HG03175 (cell line): ENCODE measurements at regions not wholly inside any gene's neighbourhood (a gene's known extent, or its start where the extent isn't known, plus 50 kb on each side); places are given as distances from the start of the nearest gene placed in this dataset.
"Not testable (repeated sequence)": the region's sequence is repeated elsewhere in the genome, so short reads cannot be mapped to it uniquely, and the experiment has no call there.

Experiments
- ATAC-seq: cut with Tn5 transposase; IDR thresholded peaks from one replicate; pipeline ENCODE4 v1.9.1; 2021; ENCODE audit warnings: mild to moderate bottlenecking, moderate library complexity; ENCODE audit not compliant: unreplicated experiment

DNA sequence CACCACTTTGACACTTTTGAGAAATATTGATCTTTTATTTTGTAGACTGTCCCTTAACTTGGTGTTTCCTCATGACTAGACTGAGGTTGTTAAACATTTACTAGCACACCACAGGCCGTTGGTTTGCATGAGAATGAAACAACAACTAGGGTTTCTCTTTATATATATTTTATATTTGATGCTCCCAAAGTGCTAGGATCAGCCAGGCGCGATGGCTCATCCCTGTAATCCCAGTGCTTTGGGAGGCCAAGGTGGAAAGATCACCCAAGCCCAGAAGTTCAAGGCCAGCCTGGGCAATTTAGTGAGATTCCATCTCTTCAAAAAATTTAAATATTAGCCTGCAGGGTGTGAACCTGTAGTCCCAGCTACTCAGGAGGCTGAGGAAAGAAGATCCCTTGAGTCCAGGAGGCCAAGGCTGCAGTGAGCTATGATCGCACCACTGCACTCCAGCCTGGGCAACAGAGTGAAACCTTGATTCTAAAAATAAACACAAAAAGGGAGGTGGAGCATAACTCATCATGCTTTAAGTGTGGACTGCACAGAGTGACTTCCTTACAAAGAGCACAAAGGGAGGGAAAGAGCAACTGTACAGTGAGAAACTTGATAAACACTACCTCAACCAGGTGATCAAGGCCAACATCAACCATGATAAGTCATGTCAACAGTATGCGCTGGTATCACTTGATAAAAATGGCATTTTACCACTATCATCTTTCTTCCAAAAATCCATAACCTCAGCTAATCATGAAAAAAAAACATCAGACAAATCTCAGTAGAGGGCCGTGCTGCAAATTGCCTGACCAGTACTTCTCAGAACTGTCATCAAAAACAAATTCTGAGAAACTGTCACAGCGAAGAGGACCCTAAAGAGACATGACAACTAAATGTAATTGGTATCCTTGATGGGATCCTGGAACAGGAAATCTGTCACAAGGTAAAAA, 72.8 kb upstream of the ATF7IP2 start:
- peak; percentile 88 for ATAC-seq

DNA sequence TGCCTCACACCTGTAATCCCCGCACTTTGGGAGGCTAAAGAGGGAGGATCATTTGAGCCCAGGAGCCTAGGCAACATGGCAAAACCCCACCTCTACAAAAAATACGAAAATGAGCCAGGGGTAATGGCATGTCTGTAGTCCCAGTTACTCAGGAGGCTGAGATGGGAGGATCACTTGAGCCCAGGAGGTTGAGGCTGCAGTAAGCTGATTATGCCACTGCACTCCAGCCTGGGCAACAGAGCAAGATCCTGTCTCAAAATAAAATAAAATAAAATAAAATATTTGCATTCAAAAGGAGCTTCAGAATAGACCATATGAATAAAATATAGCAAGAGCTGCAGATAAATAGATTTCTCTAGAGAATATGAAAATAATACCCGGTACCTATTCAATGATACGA, 71.5 kb upstream of the ATF7IP2 start:
- ATAC-seq = no peak

DNA sequence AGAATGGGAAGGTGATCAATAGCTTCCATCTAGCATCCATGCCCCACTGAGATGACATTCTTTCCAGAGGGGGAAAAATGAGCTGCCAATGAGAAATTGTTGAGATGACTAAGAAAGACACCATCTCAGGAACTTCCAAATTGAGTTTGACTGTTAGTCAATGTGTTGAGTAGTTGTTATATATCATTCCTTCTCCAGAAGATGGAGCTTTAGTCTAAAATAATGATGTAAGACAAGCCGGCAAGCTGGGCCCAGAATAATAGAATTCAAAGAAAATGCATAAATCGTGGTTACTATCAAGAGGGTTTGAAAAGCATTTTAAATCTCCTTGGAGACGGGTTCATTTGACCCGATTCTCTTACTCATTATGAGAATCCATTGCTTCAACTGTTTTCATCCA, 71.0 kb upstream of the ATF7IP2 start:
- no peak for ATAC-seq

DNA sequence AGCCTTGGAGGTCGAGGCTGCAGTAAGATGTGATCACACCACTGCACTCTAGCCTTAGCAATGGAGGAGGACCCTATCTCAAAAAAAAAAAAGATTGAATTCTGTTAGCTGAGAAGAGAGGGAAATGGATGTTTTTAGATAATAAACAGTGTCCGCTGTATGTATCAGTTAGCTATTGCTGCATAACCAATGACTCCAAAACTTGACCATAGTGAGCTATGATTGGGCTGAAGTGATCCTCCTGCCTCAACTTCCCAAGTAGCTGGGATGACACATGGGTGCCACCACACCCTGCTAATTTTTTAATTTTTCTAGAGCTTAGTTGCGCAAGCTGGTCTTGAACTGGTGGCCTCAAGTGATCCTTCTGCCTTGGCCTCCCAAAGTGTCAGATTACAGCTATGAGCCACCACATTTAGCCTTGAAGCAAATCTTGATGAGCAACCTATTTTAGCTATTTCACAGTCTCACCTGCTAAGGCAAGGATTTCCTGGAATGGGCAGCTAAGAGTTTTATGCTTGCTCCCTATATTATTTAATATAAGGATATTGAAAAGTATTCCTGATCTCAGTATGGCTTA, 68.3 kb upstream of the ATF7IP2 start:
- ATAC-seq = no peak

DNA sequence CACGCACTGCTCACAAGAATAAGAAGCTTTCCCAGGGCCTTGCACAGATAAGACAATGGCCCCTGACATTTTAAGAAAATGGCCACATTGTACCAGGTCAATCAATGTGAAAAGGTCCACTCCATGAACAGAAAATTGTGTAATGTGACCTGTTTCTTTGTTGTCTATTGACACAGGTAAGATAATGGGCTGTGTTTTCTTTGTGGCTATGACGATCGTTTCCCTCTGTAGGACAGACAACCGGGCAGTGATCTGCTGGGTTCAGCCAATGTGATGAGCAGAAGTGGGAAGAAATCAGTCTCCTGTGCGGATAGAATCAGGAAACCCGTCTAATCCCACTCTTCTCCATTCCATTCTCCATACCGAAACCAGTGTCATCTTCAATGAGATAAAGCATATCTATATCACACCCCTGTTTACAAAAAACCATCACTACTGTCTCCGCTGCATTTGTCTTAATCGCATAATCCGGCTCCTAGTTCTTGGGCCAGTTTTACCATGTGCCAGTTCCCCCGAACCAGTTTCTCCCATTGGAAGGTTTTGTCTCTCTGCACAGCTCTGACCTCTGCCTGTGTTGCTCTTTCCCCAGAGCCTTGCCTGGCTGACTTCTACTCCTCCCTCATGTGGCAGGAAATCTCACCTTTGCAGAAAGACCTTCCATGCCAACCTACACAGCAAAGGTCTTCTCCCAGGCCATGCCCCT, 66.9 kb upstream of the ATF7IP2 start:
- ATAC-seq = no peak

DNA sequence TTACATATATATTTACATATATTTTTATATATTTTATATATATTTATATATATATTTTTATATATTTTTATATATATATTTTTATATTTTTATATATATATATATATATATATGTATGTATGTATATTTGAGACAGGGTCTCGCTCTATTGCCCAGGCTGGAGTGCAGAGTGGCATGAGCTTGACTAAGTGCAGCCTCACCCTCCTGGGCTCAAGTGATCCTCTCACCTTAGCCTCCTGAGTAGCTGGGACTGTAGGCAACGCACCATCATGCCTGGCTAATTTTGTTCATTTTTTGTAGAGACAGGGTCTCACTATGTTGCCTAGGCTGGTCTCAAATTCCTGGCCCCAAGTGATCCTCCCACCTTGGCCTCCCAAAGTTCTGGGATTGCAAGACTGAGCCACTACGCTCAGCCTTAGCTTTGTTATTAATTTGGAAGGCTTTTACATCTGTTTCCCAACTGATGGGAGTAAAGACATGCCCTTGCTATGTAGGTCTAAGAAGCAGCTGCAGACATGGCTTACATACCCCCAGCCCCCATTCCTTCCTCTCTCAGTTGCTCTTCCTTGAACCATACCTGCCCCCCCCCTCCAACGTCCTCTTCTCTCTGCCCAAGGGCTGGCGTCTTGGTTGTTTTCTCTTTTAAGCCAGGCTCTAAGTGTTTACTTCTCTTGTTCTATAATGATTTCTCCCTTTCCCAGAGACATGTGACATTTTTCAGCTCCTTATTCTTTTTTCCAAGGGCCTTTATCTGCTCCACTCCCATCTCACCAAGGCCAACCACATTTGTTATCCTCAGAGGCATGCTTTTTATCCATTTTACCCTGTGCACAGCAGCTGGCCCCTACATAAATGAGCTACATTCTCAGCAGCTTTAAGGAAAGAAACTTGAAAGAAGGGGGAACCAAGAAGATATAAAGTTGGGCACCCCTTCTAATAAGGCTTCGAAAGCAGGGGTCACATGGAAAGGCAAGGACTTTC, 64.2 kb upstream of the ATF7IP2 start:
- no peak for ATAC-seq

DNA sequence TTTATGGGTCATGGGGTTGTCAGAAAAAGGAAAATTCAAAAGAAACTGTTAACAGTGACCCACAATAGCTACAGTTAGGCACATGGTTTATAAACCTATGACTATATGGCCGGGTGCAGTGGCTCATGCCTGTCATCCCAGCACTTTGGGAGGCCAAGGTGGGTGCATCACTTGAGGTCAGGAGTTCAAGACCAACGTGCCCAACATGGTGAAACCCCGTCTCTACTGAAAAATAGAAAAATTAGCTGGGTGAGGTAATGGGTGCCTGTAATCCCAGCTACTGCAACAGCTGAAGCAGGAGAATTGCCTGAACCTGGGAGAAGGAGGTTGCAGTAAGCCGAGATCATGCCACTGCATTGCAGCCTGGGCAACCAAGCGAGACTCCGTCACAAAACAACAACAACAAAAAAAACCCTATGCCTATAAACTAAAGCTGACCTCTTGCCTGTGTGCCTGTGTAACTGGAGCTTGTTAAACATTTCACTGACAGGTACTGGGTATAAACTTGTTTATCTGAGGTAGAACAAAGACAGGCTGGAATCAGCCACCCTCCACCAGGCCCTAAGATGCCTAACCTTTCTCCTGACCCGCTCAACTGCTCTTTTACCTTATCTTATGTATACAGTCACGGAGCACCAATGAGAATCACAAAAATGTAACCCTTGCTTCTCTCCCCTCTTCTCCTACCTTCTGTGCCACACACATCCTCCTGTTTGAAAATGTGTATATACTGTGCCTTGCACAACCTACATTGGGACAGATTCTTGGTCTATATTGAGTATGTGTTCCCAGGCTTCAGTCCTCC, 62.9 kb upstream of the ATF7IP2 start:
- no peak for ATAC-seq

DNA sequence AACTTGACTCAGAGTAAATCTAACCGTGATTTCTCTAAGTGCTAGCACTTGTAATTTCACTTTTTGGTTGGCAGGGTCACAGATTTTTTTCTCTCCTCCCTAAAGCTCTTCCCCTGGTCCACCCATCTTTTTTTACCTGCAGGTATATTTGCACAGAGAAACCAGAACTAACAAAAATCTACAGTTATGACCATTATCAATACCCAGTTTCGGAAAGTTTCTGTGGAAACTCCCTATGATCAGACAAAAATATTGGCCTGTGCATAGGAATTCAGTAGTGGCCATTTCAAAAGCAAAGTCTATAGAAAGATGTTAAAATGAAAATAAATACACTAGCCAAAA, 62.4 kb upstream of the ATF7IP2 start:
- no peak for ATAC-seq

DNA sequence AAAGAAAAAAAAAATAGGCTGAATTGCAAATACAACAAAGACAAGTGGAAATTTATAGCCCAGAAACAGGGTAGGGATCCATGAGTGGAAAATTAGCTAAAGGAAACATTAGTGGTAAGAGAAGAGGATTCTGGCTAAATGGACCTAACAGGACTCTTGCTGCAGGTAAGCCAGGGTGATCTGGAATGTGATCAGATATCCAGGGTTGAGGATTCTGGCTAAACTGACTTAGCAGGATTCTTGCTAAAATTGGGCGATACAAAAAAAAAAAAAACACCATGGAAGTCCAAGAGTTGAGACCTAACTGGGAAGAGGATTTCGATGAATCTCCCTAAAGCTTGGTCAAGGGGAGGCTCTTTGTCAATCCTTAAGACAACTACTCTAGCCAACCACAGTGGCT, 61.7 kb upstream of the ATF7IP2 start:
- no peak for ATAC-seq

DNA sequence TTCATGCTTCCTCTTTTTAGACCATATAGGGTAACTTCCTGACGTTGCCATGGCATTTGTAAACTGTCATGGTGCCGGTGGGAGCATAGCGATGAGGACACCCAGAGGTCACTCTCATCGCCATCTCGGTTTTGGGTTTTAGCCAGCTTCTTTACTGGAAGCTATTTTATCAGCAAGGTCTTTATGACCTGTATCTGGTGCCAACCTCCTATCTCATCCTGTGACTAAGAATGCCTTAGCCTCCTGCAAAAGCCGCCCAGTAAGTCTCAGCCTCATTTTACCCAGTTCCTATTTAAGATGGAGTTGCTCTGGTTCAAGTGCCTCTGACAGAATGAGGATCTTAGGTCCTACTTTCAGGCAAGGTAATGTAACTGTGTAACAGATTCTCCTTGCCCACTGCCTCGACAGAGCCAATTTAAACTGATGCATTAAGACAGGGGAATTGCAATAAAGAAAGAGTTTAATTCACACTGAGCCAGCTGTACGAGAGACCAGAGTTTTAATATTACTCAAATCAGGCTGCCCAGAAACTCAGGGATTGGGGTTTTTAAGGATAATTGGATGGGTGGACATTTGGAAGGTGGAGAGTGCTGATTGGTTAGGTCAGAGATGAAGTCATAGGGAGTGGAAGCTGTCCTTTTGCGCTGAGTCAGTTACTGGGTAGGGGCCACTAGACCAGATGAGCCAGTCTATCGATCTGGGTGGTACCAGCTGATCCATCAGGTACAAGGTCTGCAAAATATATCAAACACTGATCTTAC, 59.9 kb upstream of the ATF7IP2 start:
- ATAC-seq = no peak

DNA sequence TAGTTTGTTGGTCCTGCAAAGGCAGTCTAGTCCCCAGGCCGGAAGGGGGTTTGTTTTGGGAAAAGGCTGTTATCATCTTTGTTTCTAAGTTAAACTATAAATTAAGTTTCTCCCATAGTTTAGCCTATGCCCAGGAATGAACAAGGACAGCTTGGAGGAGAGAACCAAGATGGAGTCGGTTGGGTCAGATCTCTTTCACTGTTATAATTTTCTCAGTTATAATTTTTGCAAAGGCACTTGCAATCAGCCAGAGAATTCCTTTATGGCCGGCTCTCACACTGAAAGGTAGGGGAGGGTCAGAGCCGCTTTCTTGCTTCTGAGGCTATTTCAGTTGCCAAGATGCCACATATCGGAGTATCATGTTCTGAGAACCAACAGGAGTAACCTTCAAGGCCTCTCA, 59.2 kb upstream of the ATF7IP2 start:
- no peak for ATAC-seq

DNA sequence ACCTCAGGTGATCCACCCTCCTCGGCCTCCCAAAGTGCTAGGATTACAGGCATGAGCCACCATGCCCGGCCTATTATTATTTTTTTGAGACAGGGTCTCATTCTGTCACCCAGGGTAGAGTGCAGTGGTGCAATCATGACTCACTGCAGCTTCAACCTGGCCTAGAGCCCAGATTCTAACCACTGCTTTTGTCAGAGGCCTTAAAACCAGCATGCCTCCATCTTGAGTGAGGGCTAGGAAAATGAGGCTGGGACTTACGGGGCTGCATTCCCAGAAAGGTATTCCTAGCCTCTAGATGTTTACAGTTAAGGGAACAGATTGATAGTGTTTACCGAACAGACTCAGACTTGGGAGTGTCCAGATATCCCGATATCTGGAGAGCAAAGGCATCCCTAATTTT, 57.6 kb upstream of the ATF7IP2 start:
- not testable (repeated sequence) for ATAC-seq

DNA sequence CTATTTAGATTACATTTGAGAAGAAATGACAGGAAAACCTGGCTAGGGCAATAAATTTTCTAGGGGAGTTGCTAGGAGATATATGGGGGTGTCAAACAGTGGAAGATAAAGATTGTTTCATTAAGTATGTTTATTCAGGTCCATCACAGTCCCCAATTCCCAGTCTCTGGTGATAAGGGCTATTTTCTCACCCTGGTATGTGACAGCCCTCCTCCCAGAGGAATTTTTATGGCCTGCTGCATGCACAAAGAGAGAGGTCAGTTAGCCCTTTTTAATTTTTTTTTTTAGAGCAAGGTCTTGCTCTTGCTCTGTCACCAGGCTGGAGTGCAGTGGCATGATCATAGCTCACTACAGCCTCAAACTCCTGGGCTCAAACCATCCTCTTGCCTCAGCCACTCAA, 53.6 kb upstream of the ATF7IP2 start:
- no peak for ATAC-seq

DNA sequence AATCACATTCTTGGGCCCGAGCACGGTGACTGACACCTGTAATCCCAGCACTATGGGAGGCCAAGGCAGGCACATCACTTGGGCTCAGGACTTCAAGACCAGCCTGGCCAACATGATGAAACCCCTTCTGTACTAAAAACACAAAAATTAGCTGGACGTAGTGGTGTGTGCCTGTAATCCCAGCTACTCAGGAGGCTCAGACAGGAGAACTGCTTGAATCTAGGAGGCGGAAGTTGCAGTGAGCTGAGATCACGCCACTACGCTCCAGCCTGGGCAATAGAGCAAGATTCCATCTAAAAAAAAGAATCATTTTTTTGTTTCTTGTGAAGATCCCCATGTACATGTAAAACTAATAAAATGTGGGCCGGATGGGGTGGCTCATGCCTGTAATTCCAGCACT, 53.1 kb upstream of the ATF7IP2 start:
- no peak for ATAC-seq

DNA sequence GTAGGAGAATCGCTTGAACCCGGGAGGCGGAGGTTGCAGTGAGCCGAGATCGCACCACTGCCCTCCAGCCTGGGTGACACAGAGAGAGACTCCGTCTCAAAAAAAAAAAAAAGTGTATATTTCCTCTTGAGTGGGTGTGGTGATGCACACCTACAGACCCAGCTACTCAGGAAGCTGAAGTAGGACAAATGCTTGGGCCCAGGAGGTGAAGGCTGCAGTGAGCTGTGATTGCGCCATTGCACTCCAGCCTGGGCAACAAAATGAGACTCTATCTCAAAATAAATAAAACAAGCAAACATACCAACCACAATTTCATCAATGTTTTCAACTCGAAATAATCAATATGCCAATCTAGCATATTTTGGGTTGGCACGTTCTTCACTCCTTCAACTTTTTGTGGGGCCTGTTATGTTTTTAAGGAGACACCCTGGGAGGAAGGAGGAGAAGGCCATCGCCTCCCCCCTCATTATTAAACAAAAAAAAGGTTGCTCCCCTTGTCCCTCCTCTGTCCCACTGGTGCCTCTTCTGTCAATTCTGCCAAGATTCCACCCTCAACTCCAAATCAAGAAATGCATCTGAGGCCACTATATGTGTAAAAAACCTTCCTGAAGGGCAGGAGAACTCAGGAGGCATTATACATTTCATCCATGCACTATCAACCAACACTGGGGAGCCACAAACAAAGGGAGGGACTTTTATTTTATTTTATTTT, 52.4 kb upstream of the ATF7IP2 start:
- no peak for ATAC-seq

DNA sequence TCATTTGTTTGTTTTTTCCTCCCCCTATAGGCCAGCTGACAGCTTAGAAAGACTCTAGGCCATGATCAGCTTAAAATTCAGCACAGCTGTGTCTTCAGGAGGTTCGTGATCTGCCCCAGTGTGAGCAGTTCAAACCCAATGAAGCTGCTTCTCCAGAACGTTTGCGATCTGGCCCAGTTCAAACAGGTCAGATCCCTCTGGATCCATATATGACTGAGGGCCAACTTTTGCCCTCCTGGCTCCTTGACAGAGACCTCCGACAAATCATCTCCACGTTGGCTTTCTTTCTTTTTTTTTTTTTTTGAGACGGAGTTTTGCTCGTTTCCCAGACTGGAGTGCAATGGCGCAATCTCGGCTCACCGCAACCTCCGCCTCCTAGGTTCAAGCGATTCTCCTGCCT, 50.2 kb upstream of the ATF7IP2 start:
- ATAC-seq = no peak
